Endothelial cell (in vitro differentiated cells): ENCODE measurements at regions not wholly inside any gene's neighbourhood (a gene's known extent, or its start where the extent isn't known, plus 50 kb on each side); places are given as distances from the start of the nearest gene placed in this dataset.

Experiments used
- DNase-seq: peaks from one replicate; pipeline ENCODE4 v3.0.0; 2021; ENCODE audit warnings: low spot score
- H3K27ac Mint-ChIP-seq: one replicate; pipeline ENCODE4 v1.8.0; 2021; ENCODE audit warnings: mixed read lengths, inconsistent platforms; ENCODE audit not compliant: unreplicated experiment
- H3K27me3 Mint-ChIP-seq: one replicate; pipeline ENCODE4 v1.8.0; 2021; ENCODE audit warnings: mild to moderate bottlenecking, moderate library complexity, mixed read lengths, inconsistent platforms; ENCODE audit not compliant: unreplicated experiment
- H3K36me3 Mint-ChIP-seq: one replicate; pipeline ENCODE4 v1.8.0; 2021; ENCODE audit warnings: mild to moderate bottlenecking, low read depth, mixed read lengths, inconsistent platforms; ENCODE audit not compliant: unreplicated experiment
- H3K4me1 Mint-ChIP-seq: one replicate; pipeline ENCODE4 v1.8.0; 2021; ENCODE audit warnings: mild to moderate bottlenecking, mixed read lengths, inconsistent platforms; ENCODE audit not compliant: unreplicated experiment
- H3K4me3 Mint-ChIP-seq: one replicate; pipeline ENCODE4 v1.8.0; 2021; ENCODE audit warnings: mild to moderate bottlenecking, mixed read lengths, inconsistent platforms; ENCODE audit not compliant: unreplicated experiment
- H3K9me3 Mint-ChIP-seq: one replicate; pipeline ENCODE4 v1.8.0; 2021; ENCODE audit warnings: mixed read lengths, inconsistent platforms; ENCODE audit not compliant: unreplicated experiment
- CTCF ChIP-seq: fragments of 200-600 bp; sonication (generic); IDR thresholded peaks from one replicate; pipeline ENCODE4 v1.5.0; 2021; ENCODE audit warnings: antibody characterized with exemption; ENCODE audit not compliant: unreplicated experiment

GRCh38 chr20:39944861-39945260 lies 744.2 kb downstream of the MAFB start:
- Mint-ChIP-seq H3K4me3 (no peak overlapping the region), H3K4me1 (no peaks in the 10 kb centered on the region), H3K27ac (no peak overlapping the region), H3K27me3 (no peaks in the 10 kb centered on the region), H3K36me3 (no peaks in the 10 kb centered on the region), H3K9me3 (no peaks in the 10 kb centered on the region)
- DNase-seq, result no peak
- no peak for TF ChIP-seq CTCF

- H3K27me3 Mint-ChIP-seq, result no peaks in the 10 kb centered on the region
- DNase-seq, result no peak
- no peaks in the 10 kb centered on the region for H3K36me3 Mint-ChIP-seq
- H3K4me3 Mint-ChIP-seq, result no peak overlapping the region
- no peaks in the 10 kb centered on the region for H3K9me3 Mint-ChIP-seq
- TF ChIP-seq CTCF, result no peak
- H3K4me1 Mint-ChIP-seq, result no peaks in the 10 kb centered on the region
- no peak overlapping the region for H3K27ac Mint-ChIP-seq
These were observed 745.7 kb downstream of the MAFB start for GRCh38 chr20:39943336-39943735.

GRCh38 chr20:39941245-39941644 lies 747.8 kb downstream of the MAFB start:
- H3K4me1 Mint-ChIP-seq, result no peaks in the 10 kb centered on the region
- no peaks in the 10 kb centered on the region for H3K27me3 Mint-ChIP-seq
- no peak overlapping the region for H3K27ac Mint-ChIP-seq
- no peak for TF ChIP-seq CTCF
- DNase-seq, result no peak
- no peaks in the 10 kb centered on the region for H3K9me3 Mint-ChIP-seq
- no peak overlapping the region for H3K4me3 Mint-ChIP-seq
- no peaks in the 10 kb centered on the region for H3K36me3 Mint-ChIP-seq

GRCh38 chr20:39939241-39939865 lies 749.7 kb downstream of the MAFB start:
- Mint-ChIP-seq H3K27me3 (no peaks in the 10 kb centered on the region), H3K27ac (no peak overlapping the region), H3K36me3 (no peaks in the 10 kb centered on the region), H3K4me3 (no peak overlapping the region), H3K9me3 (no peaks in the 10 kb centered on the region), H3K4me1 (no peaks in the 10 kb centered on the region)
- TF ChIP-seq CTCF, result no peak
- no peak for DNase-seq

GRCh38 chr20:39936401-39936800 lies 752.6 kb downstream of the MAFB start:
- no peak for TF ChIP-seq CTCF
- Mint-ChIP-seq H3K4me3 (no peak overlapping the region), H3K4me1 (no peaks in the 10 kb centered on the region), H3K27me3 (no peaks in the 10 kb centered on the region), H3K36me3 (no peaks in the 10 kb centered on the region), H3K9me3 (no peaks in the 10 kb centered on the region), H3K27ac (no peak overlapping the region)
- no peak for DNase-seq
